Medulla oblongata (tissue), 1 donor: ENCODE measurements at regions not wholly inside any gene's neighbourhood (a gene's known extent, or its start where the extent isn't known, plus 50 kb on each side); places are given as distances from the start of the nearest gene placed in this dataset.
A peak's percentile ranks its signal among the peaks of the same experiment; 100 is the strongest.

Source experiments
- DNase-seq: peaks from one replicate; pipeline ENCODE4 v3.0.0-alpha.2; 2015; ENCODE audit errors: extremely low spot score

DNA sequence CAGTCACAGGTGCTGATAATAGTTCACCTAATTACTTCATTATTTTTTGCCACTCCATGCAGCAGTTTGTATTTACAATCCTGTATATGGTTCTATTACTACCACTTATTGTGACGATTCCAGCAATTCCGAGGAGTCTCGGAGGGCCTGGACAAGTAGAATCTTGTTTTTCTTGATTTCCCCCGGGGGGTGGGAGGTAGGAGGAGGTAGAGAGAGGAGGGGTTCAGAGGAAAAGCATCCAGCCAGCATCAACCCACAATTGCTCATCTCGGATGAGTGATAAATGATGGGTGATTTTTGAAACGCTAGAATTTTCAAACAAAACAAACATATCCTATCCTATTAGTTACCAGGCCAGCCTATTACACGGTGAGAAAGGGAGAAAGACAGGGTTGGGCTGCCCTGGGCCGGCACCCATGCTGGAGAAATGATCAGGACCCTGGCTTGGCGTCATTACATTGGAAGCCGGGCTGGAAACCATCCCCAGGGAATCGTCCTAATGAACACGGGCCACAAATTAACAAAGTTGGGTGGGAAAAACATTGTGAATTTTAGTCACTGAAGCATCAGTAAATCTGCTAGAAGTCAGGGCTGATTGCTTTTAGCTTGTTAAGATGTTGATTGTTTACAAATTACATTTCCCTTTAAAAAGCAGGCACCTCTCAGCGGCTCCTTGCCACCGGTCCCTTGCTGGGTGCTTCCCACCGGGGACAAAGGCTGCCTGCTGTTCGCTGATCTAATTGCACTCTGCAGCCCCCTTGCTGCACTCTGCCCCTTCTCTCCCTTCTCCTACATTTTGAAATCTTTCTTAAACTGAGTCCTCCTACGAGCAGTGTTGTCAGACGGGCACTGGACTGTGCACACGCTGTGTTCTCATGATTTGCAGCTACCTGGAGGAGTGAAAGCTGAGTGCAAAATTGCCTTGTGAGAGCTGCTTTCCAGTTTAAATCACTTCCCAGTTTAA lies 95.5 kb downstream of the FAM204A start:
- DNase-seq: no peak

DNA sequence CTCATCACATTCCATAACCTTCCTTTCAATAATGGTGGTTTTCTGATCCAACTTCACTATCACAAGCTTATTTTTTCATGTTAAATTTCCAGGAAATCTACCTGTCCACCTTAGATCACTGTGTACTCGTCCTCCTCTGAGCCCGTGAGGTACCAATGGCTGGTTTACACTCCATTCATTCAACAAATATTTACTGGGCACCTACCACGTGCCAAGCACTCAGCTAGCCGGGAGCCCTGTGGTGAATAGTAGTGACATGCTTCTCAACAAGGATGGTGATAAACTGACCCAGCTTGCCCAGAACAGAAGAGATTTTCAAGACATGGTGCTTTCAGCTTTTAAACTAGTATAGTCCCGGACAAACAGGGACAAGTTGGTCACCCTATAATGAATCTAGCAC lies 98.2 kb downstream of the FAM204A start:
- no peak for DNase-seq

GRCh38 chr10:118241229-118242137 lies 100.6 kb downstream of the FAM204A start:
- peak; percentile 92 for DNase-seq

DNA sequence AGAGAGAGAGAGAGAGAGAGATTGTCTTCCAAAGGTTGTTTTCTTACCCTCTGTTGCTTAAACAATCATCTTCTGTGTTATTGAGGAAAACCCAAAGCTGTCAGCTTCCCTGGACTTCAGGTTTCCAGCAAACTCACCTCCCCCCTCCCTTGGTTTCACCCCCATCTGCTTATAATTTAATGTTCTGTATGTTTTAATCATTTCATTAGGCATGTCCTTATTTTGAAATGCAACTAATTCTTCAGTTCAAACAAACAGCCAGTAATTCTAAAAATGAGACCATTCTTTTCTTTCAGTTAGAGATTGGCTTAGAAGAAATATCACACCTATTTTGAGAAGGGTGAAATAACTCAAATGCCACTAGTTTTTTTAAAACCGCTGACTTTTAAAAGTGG lies 102.9 kb downstream of the FAM204A start:
- no peak for DNase-seq

DNA sequence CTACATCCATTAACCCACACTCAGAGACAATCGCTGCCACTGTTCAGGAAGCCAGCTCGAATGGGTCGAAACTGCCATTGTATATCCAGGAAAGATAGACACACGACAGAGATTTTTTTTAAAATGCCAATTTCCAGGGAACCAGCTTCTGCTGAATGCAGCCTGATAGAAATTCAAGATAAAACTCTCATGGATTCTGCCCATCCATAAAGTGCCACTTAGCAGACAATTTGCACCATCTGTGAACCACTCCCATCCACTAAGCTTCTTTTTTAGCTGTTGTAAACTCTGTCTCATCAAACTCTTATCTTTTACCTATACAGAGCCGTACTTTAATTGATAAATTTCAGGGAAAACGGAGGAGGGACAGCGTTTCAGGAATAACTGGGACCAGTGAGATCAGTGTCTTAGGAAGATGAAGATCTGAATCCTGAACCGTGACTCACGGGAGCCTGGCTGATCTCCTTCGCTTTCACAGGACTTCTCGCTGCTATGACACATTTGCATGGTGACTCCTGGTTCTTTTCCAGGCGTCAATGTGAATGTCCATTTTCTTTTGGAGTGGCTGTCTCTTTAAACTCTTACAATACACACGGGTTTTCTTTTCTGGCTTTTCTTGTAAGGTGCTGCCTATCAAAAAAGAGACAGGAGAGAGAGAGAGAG lies 103.4 kb downstream of the FAM204A start:
- DNase-seq: no peak

GRCh38 chr10:118237930-118238329 lies 104.2 kb downstream of the FAM204A start:
- DNase-seq: no peak

- DNase-seq: no peak
These were observed 107.4 kb downstream of the FAM204A start for GRCh38 chr10:118234683-118235082.

GRCh38 chr10:118220346-118220850 lies 121.7 kb downstream of the FAM204A start:
- no peak for DNase-seq

GRCh38 chr10:118218562-118218961 lies 123.6 kb downstream of the FAM204A start:
- no peak for DNase-seq

DNA sequence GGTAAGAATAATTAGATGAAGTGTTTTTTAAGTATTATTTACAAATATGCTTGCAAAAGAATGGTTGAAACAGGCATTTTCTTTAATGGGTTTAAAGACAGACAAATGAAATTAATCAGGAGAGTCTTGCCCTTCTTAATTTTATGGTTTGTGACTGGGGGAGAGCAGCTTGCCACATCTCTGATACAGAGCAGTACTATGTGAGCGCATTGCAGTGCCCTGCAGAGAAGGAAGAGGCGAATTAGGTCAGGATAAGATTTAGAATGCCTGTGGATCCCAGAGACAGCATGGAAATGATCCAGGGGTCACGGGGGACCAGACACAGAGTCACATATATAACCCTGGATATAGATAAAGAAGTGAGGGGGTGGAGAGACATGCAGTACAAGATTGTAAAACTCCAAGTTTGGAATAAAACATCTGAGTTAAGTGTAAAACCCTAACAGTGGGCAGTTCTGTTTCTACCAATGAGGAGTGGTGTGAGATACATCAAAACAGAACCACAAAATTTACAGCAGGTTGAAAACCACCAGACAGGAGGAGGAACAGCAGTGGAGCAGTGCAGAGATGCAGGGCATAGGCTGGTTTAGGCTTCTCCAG lies 125.5 kb downstream of the FAM204A start:
- DNase-seq: no peak

DNA sequence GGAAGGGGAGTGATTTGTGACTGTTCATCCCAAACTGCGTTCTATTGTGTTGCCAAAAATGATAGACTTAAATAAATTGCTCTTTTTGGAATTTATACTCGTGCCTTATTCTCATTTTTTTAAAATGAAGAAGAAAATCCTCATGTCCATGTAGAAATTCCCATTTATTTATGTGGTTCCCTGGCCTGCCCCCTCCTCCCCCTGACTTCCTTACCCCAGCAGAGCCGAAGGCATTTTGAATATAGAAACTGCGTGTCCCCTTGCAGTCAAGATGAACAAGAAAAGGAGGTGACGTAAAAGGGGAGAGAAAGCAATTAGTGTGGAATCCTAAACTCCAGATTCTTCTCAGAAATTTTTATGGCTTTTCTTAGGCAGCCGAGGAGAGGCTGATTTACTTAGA lies 126.1 kb downstream of the FAM204A start:
- no peak for DNase-seq

DNA sequence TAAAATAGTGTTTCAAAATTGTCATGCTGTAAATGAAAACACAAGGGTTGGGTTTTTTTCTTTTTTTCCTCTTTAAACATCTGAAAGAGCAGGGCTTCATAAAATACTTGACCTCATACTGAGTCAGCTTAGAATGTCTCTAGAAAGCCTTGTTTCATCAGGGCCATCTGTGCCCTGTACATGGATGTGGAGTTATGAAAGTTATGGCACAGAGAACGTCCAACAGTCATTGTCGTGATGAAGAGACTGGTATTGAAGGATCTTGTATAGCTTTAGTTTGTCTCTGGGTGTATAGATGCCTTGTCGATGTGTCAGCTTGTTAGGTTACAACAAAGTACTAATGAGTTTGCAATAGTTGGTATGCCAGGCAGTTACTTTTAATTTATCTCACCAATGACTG lies 127.3 kb downstream of the FAM204A start:
- DNase-seq: no peak

DNA sequence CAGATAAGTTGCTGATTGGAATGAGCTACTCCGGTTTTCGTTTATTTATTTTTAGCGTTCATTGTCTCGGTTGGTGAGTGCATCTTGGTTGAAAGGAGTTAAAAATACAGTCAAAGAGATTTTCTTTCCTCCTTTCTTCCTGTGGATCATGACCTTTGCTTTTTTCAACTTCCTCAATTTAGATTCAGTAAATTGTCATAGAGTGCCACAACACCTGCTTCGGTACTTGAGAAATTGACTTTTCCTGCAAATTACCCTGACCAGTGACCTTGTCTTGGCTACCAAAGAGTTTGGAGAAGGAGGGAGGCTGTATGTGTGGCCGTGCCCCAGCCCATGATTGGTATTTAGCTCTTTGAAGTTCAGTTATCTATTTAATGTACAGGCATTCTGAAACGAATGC lies 128.7 kb downstream of the FAM204A start:
- DNase-seq: no peak

DNA sequence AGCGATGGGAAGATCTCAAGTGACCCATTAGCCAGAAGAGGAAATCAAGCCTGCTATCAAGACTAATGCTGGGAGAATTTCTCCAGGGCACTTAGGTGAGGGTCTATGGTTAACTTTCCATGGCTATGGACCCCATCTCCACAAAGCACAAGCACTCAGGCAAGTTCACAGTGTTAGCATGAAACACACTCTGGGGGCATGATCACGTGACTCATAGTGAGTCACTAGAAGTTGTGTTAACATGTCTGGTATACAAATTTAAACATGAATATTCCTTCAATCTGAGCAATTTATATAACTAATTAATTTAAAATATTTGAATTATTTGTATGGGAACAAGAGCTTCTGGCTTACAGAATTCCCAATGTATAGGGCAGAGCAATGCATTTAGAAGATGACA lies 131.8 kb downstream of the FAM204A start:
- no peak for DNase-seq

DNA sequence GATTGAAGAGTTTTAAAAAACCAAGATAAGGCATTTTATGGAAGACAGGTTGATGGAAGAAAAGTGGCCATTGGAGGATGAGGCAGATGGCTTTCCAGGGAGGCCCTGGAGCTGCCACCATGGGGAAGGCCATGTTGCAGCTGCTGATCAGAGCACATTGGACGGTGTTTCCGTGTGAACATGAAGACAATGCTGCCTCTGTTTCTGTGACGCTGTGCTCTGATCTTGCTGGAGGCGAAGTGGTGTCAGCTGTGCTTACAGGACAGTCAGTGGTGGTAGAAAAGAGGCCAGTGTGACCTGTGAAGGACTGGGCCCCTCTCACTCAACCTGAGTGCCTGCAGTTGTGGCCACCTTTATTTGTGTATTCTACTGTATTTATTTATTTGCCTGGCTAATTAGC lies 132.9 kb downstream of the FAM204A start:
- DNase-seq: peak; percentile 84

- DNase-seq: no peak
These were observed 134.6 kb downstream of the FAM204A start for GRCh38 chr10:118207470-118208007.

- DNase-seq: no peak
These were observed 137.7 kb downstream of the FAM204A start for GRCh38 chr10:118204292-118204943.

DNA sequence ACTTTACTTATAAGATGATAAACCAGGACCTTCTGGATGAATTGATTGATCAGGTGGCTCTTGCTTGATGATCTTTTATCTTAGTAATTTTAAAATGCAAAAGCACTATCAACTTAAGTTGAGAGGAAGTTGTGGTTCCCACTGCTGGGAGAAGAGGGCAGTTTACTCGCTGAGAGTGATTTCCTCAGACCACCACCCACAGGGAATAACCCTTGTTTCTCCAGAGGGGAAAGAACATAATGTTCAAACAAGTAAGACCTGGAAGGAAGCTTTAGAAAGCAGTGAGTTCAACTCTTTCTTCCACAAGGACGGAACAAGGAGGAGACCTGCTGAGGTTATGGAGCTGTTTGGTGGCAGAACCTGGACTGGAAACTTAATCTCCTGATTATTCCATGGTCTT lies 138.7 kb downstream of the FAM204A start:
- no peak for DNase-seq

DNA sequence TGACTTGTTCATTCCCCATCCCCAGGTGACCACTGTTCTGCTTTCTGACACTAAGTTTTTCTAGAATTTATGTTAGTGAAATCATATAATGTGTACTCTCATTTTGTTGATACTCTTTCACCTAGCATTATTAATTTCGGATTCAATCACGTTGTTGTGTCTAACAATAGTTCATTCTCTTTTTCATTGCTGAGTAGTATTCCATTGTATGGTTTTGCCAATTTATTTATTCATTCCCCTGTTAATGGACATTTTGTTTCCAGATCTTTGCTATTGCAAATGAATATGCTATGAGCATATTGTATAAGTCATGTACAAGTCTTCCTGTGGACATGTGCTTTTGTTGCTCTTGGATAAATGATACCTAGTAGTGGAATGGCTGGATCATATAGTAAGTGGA lies 146.4 kb downstream of the FAM204A start:
- DNase-seq: no peak

DNA sequence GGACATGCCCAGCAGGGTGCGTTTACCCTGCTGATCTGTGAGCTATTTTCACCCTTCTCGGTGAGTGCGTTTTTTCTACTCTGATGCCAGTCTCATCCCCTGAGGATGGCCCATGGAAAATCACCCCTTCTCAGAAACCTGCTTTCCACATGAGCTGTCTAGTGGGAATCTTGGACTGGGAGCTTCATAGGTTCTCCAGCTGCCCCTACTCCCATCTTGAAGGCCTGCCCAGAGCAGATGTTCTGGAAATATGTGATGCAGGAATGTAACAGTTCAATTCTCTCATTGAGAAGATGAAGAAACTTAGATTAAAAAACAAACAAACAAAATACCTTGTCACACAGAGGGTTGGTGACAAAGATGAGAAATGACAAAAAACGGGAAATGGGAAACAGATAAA lies 146.9 kb upstream of the RAB11FIP2 start:
- DNase-seq: no peak

- no peak for DNase-seq
These were observed 134.3 kb upstream of the RAB11FIP2 start for GRCh38 chr10:118181021-118181420.
